ENCODE measurements at regions not wholly inside any gene's neighbourhood (a gene's known extent, or its start where the extent isn't known, plus 50 kb on each side); places are given as distances from the start of the nearest gene placed in this dataset.

GRCh38 chr16:27712251-27712711, 162.3 kb downstream of the KATNIP start:
- no peak for DNase-seq (ENCODE audit: low read depth)
- no peak for TF ChIP-seq CTCF (conservative IDR thresholded peaks at IDR 0.05; ENCODE audit: low read depth, low read length)
- no peak overlapping the region for H3K4me3 ChIP-seq (ENCODE audit: low read length)

GRCh38 chr16:27717726-27718125, 167.8 kb downstream of the KATNIP start:
- no peak for DNase-seq (ENCODE audit: low read depth)
- TF ChIP-seq CTCF (conservative IDR thresholded peaks at IDR 0.05; ENCODE audit: low read depth, low read length), result no peak
- H3K4me3 ChIP-seq (ENCODE audit: low read length), result no peak overlapping the region

GRCh38 chr16:27718201-27719105, 168.5 kb downstream of the KATNIP start:
- DNase-seq (ENCODE audit: low read depth), result no peak
- no peak for TF ChIP-seq CTCF (conservative IDR thresholded peaks at IDR 0.05; ENCODE audit: low read depth, low read length)
- no peak overlapping the region for H3K4me3 ChIP-seq (ENCODE audit: low read length)

- TF ChIP-seq CTCF (conservative IDR thresholded peaks at IDR 0.05; ENCODE audit: low read depth, low read length), result no peak
- no peak overlapping the region for H3K4me3 ChIP-seq (ENCODE audit: low read length)
- DNase-seq (ENCODE audit: low read depth), result no peak
These were observed 169.1 kb downstream of the KATNIP start for GRCh38 chr16:27719106-27719445.

GRCh38 chr16:27720731-27721530, 171.0 kb downstream of the KATNIP start:
- no peak for TF ChIP-seq CTCF (conservative IDR thresholded peaks at IDR 0.05; ENCODE audit: low read depth, low read length)
- H3K4me3 ChIP-seq (ENCODE audit: low read length), result no peak overlapping the region
- no peak for DNase-seq (ENCODE audit: low read depth)

GRCh38 chr16:27721531-27722181, 171.7 kb downstream of the KATNIP start:
- no peak overlapping the region for H3K4me3 ChIP-seq (ENCODE audit: low read length)
- no peak for TF ChIP-seq CTCF (conservative IDR thresholded peaks at IDR 0.05; ENCODE audit: low read depth, low read length)
- no peak for DNase-seq (ENCODE audit: low read depth)

All from retinal pigment epithelial cell (primary cell).